PFSK-1 (cell line): ENCODE measurements at regions not wholly inside any gene's neighbourhood (a gene's known extent, or its start where the extent isn't known, plus 50 kb on each side); places are given as distances from the start of the nearest gene placed in this dataset.

Experiments used
- POLR2AphosphoS5 ChIP-seq: IDR thresholded peaks from 2 replicates; pipeline ENCODE4 v1.6.1; 2012; ENCODE audit warnings: low read depth, mild to moderate bottlenecking, control low read depth, low read length, moderate library complexity
- TF ChIP-seq, protein P1 (sequence below), 2 experiments: IDR thresholded peaks; 2 replicates each; pipeline versions ENCODE4 v1.6.1 to v1.8.0; 2011 to 2012; ENCODE audit warnings: low read depth in 2 of 2, low read length in 2 of 2, control low read depth in 1 of 2, inconsistent platforms in 1 of 2, mild to moderate bottlenecking in 1 of 2, moderate library complexity in 1 of 2; ENCODE audit not compliant: insufficient read depth in 1 of 2

DNA sequence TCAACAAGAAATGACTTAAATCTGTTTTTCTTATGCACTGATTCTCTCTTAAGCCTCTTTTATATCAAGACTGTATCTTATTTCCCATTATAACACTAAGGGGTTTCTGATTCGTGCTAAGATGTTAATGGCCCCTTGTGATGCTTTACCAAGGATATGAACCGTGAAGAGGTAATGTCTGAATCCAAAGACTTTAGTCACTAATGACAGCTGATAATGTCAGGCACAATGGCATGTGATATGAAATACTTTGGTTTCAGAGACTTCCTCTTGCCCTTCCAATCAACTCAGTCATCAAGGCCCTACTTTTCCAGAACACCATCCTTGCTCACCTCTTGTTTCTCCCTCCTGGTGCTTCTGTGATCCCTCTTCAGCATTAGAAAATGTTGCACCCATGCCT lies 262.8 kb downstream of the KCNE4 start:
- no peak for TF ChIP-seq POLR2AphosphoS5
- TF ChIP-seq, protein P1, sequence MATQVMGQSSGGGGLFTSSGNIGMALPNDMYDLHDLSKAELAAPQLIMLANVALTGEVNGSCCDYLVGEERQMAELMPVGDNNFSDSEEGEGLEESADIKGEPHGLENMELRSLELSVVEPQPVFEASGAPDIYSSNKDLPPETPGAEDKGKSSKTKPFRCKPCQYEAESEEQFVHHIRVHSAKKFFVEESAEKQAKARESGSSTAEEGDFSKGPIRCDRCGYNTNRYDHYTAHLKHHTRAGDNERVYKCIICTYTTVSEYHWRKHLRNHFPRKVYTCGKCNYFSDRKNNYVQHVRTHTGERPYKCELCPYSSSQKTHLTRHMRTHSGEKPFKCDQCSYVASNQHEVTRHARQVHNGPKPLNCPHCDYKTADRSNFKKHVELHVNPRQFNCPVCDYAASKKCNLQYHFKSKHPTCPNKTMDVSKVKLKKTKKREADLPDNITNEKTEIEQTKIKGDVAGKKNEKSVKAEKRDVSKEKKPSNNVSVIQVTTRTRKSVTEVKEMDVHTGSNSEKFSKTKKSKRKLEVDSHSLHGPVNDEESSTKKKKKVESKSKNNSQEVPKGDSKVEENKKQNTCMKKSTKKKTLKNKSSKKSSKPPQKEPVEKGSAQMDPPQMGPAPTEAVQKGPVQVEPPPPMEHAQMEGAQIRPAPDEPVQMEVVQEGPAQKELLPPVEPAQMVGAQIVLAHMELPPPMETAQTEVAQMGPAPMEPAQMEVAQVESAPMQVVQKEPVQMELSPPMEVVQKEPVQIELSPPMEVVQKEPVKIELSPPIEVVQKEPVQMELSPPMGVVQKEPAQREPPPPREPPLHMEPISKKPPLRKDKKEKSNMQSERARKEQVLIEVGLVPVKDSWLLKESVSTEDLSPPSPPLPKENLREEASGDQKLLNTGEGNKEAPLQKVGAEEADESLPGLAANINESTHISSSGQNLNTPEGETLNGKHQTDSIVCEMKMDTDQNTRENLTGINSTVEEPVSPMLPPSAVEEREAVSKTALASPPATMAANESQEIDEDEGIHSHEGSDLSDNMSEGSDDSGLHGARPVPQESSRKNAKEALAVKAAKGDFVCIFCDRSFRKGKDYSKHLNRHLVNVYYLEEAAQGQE (IDR thresholded peaks at IDR 0.05; ENCODE audit: insufficient read depth in 1 of 2, low read depth in 2 of 2, low read length in 2 of 2): no peak
